Left renal cortex interstitium (tissue), 4 donors: ENCODE measurements at regions not wholly inside any gene's neighbourhood (a gene's known extent, or its start where the extent isn't known, plus 50 kb on each side); places are given as distances from the start of the nearest gene placed in this dataset.

Experiments used
- DNase-seq, 4 donors: peaks; one replicate each; pipeline ENCODE4 v3.0.0-alpha.2; 2013; ENCODE audit warnings: low read depth in 4 of 4, low spot score in 2 of 4, missing footprints in 1 of 4

DNA sequence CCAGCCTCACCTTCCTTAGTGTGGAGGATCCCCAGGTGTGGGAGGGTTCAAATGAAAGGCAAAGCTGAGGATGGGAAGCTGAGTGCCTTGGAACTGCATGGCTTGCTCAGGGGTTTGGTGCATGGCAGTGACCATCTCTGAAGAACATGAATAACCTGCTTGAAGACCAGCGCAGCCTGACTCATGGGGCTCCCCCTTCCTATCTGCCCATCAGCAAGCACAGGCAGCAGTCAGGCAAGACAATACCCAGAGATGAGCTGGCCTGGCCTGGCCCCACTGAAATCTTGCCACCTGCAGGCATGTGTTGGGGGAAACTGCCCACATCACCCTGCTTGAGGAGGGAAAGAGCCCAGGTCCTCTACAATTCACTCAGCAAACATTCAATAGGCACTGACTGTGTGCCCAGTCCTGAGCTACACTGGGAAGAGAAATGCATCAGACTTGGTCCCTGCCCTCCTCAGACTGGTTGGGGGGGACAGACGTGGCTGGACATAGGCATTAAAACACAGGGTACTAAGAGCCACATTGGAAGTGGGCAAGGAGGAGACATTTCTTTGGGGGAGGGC lies 105.0 kb upstream of the ALDH1B1 start:
- no peak for DNase-seq

DNA sequence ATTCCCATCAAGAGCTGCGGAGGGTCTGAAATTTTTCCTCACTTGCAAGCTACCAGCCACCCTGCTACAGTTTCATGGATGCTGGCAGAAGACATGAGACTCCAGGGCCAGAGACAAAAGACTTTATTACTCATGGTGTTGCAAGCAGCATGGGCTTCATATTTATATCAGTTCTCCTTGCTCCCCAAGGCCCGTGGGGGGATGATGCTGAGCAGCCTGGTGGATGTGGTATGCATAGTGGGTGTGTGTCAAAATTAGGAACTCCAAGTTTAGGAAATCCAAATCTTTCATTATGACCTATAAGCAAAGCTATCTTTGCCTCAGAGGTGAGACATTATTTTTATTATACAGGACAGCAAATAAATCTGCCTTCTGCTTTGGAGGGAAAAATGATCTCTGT lies 105.7 kb upstream of the ALDH1B1 start:
- DNase-seq: no peak

- no peak for DNase-seq
These were observed 106.1 kb upstream of the ALDH1B1 start for GRCh38 chr9:38286357-38286756.

DNA sequence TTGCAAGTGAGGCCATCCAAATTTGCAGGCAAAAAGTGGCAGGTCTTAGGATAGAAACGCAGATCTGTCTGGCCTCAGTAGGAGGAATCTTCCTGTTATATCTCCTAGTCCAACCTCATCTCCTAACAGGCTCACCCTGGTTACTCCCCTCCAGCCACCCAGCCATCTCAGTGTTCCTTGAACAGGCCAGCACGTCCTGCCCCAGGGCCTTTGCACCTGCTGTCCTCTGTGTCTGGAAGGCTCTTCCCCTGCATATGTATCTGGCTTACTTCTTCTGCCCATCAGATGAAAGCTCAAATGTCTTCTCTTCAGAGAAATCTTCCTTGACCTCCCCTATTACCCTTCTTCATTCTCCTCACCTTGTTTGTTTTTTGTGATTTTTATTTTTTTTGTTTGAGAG lies 107.3 kb upstream of the ALDH1B1 start:
- DNase-seq: no peak

DNA sequence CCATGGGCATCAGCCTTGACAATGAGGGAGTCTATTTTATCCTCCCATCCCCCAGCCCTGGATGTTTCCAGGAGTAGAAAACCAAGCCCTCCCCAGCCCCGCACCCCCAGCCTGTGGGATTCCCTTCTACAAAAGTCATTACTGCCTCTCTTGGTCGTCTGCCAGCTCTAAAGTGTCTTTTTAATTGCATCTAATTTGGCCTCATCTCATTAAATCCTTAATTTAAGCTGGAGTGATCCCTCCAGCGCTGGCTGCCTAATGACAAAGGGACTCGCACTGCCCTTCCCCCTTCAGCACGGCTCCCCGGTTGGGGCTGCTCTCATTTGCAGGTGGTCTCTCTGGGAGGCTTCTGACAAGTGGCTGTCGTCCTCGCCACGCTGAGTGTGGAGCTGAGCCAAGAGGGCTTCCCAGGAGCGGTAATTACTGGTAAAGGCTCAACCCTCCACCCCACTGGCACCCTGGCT lies 107.9 kb upstream of the ALDH1B1 start:
- DNase-seq: no peak

GRCh38 chr9:38284039-38284575 lies 108.4 kb upstream of the ALDH1B1 start:
- no peak for DNase-seq

DNA sequence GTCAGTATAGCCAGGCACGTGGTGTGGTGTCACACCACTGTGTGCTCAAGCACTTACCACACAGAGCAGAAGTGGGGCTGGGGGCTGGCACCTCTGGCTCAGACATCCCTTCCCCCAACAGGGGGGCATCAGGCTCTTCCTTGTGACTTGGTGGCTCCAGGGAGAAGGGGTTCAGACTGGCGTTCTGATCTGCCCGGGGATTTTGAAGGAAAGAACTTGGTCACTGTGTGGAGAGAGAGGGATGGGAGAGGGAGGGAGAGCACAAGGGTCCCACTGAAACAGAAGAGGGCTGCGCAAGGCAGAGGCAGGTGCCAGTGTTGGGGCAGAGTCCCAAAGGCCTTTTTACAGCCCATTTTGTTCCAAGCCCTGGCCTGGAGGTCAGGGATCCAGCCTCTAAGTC lies 109.7 kb upstream of the ALDH1B1 start:
- DNase-seq: no peak

- DNase-seq: no peak
These were observed 110.6 kb upstream of the ALDH1B1 start for GRCh38 chr9:38281917-38282316.

DNA sequence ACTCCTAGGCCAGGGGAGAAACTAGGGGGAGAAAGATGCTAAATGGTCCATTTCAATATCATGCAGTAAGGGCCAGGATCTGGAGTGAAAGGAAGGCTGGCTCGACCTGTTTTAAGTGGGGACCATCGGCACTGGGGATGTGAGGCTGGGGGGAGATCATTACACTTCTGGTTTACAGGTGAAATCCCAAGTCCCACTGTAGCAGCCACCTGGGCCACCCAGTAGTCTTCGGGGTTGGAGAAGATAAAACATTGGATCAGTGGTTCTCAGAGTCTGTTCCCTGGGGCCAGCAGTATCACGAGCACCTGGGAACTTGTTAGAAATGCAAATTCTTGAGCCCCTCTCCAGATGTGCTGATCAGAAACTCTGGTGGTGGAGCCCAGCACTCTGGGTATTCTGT lies 111.3 kb upstream of the ALDH1B1 start:
- no peak for DNase-seq

DNA sequence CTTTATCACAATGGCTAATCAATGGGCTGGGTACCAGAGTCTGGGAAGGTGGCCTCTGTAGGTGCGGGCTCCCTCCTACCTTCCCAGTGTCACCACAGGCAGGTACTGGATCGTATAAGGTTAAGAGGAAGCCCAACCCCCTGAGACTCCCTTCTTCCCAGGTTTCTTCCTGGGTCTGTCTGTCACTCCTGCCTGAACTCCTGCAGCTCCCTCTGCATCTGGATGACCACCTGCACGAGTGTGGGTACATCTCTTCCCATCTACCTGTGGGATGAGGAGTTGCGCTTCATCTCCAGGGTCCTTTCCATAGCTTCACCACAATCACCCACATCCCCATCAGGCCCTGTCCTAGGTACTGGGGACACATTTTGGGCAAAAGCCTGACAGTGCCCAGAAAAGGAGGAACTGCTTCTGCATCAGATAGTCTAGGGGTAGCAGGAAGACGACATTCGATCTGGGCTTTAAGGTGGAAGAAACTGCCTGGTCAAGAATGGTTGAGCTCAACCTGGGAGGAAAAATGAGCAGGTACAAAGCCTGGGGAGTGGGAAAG lies 112.2 kb upstream of the ALDH1B1 start:
- no peak for DNase-seq

DNA sequence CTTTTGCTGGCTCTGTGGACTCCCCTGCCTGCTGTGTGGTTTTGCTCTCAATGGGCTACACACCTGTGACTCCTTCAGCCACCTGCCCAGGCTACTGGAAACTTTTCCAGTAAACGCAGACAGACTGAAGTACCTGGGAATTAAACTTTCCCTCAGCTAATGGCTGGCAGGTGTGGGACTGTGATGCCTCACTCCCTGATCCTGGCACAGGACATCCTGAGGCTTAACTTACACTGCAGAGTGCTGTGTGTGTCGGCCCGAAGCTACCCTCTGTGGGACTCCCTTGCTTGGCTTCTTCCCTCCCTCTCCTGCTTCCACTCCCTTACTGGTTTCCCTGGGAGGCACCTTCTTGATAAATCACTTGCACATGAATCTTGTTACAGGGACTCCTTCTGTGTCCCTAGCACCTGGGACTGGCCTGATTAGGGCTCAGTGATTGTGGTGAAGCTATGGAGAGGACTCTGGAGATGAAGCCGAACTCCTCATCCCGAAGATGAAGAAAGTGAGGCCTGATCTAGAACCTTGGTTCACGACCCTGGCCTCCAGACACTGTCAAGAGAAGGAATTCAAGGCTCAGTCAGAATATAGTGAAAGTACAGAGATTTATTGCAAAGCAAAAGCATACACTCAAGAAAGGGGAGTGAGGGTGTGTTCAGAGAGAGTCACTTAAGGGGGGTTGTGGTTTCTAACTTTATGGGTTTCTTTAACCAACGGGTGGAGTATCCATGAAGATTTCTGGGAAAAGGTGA lies 113.4 kb upstream of the ALDH1B1 start:
- no peak for DNase-seq

DNA sequence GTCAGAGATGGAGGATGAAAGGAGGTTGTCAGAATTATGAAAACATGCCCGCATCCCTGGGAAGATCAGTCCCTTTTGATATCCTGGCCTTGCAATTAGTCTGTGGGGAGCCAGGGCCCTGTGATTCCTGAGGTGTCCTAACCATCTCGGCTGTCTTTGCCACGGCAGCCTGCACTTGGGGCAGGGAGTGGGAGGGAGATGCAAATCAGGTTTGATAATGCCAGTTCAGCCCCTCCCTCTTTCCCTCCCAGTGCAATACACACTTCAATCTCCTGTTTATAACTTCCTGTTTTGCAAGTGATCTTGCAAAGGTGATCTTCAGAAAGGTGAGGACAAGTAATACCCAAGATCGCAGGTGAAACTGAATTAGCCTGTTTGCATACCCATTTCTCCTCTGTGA lies 114.0 kb upstream of the ALDH1B1 start:
- no peak for DNase-seq

DNA sequence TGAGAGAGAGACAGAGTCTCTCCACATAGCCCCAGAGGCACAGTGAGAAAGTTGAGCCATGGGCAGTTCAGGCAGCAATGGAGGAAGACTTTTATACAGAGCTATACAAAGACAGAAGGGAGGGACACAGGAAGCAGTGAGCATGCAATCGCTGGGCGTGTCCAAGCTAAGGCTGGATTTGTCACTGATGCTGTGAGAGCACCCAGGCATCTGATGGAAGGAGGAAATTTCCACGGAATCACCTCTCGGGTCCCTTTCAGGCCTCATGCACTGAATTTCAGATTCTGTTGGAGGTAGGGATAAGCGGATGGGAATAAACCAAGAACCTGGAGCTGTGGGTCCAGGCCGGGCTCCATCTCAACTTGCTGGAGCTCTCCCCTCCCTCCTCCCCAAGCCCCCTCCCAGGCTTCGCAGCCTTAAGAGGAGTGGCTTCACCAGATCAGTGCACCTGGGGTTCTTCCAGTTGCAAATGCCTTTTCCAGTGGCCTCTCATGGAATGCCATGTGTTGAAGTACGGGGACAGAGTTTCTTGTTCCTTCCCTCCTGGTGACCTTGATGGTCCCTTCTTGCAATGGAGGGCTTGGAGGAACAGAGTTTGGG lies 114.8 kb upstream of the ALDH1B1 start:
- DNase-seq: no peak

DNA sequence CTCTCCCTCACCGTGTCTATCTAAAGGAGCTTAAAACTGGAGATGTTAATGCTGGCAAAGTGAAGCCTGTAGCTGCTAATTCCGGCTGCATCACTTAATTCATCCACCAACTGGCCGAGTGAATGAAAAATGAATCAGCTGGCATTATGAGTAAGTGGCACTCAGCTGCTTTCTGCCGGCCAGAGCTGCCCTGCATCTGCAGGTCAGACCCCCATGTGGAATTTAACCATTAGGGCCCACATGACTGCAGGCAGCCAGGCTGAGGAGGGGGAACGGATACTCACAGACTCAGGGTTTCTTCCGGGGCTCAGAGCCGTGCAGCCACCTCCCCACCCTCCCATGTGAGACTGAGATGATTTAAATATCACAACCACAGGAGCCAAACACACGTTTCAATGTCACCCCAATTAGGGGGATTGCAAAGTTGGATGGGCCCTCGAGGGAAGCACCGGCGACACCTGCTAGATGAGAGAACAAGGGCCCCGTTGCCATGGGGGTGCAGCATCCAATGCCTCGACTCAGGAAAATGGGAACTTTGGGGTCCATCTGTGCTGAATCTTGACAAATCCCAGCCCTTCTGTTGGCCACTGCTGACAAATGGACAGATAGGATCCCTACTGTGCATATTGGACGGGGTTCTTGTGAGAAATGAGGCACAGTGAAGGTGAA lies 115.6 kb upstream of the ALDH1B1 start:
- no peak for DNase-seq

GRCh38 chr9:38274800-38275199 lies 117.7 kb upstream of the ALDH1B1 start:
- DNase-seq: no peak

DNA sequence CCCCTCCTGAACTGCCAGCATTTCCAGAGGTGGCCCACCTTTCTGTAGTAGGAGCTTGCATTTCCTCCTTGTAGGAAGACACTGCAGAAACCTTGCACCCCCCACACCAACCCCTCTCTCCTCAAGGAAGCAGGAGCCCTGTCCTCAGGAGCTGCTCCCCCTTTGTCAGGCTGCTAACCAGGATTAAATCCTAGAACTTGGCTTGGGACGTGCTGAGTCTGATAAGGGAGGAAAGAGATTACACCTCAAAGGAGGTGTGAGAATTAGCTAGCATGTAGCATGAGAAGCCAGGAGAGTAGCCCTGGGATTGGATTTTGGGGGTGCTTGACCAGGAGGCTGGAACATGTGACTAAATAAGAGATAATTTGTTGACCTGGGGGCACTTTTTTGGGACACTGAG lies 119.8 kb upstream of the ALDH1B1 start:
- no peak for DNase-seq

DNA sequence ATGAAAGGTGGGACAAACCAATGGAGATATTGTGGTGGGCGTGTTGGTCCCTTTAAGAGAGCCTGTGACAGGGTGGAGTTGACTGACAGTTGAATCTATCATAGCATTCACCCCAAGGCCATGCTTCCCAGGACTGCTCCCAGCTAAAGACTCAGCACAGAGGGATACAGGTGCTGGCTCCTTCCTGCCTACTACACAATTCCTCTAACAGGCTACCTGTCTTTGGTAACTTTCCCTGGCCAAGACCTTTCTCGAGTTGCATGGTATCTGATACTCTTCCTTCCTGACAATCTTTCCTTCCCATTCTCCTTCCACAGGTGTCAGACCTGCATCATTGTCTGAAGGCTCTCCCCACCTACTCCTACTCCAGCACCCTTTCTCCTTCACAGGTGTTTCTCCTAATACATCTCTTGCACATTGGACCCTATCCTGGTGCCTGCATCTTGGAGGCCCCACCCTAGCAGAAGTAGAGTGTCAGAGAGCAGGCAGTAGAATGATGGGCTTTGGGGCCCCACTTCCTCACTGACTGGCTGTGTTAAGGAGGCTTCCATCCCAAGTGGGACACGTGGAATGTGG lies 120.7 kb upstream of the ALDH1B1 start:
- DNase-seq: no peak

GRCh38 chr9:38269775-38270174 lies 122.7 kb upstream of the ALDH1B1 start:
- DNase-seq: no peak

DNA sequence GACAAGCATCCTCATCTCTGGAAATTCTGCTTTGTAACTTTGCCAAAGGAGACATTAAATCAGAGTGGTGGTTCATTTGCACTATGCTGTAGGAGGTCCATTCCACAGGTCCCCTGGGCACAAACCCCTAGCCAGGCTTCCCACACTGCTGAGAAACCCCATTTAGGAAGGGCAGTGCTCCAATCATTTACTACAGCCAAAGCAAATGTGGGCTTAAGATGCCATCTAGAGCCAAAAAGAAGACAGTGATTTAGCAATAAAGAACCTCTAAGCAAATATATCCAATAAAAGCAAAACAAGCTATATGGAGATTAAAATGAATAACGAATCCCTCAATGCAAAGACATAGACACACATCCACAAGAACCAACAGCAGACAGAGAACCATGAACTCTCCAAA lies 129.0 kb upstream of the ALDH1B1 start:
- DNase-seq: no peak

DNA sequence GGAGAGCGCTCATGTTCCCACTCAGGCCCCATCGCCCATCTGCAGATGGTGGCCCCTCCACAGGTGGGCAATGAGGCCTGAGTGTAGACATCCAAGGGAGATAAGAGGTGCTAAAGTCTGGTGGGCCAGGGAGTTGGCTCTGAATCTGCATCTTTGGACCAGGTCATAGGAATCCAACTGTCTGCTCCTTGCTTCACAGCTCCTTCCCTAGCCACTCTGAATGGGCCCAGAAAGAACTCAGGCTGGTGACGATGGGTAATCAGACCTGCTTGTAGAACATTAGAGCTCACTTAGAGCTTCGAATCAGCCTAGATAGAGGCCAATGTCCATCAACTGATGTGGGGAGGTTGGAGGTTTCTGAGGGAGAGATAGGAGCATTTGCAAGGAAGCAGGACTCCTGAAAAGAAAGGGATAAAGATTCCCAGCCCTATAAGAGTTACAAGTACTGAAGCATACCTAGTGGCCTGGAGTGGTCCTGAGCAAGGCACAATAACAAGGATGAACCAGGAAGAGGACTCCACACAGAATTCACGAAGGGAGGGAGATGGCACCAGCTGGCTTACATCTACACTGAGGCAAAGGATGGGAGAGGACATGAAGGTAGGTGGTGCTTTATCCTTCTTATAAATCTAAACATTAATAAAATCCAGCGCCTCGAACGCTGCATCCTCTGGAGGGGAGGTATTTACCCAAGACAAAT lies 132.8 kb upstream of the ALDH1B1 start:
- DNase-seq: no peak
